H9 (cell line): ENCODE measurements at regions not wholly inside any gene's neighbourhood (a gene's known extent, or its start where the extent isn't known, plus 50 kb on each side); places are given as distances from the start of the nearest gene placed in this dataset.

ENCODE experiments used
- DNase-seq: peaks from one replicate; pipeline ENCODE4 v3.0.0-alpha.2; 2017
- H2AFZ ChIP-seq: one replicate; pipeline ENCODE4 v1.6.1; 2013; ENCODE audit warnings: mild to moderate bottlenecking, low read length, control low read depth, moderate library complexity
- H2AK5ac ChIP-seq: 2 replicates; pipeline ENCODE4 v1.6.1; 2013; ENCODE audit warnings: low read length, control low read depth, mixed read lengths; ENCODE audit not compliant: insufficient read length
- H2BK120ac ChIP-seq: one replicate; pipeline ENCODE4 v1.6.1; 2013; ENCODE audit warnings: low read depth, mild to moderate bottlenecking, low read length, control low read depth, inconsistent platforms; ENCODE audit not compliant: poor library complexity, severe bottlenecking
- H2BK12ac ChIP-seq: 2 replicates; pipeline ENCODE4 v1.6.1; 2013; ENCODE audit warnings: low read length, control low read depth, mixed read lengths, low read depth; ENCODE audit not compliant: insufficient read length
- H2BK15ac ChIP-seq: 2 replicates; pipeline ENCODE4 v1.6.1; 2013; ENCODE audit warnings: low read depth, low read length, control low read depth
- H2BK20ac ChIP-seq: one replicate; pipeline ENCODE4 v1.6.1; 2013; ENCODE audit warnings: low read depth, mild to moderate bottlenecking, low read length, control low read depth, inconsistent platforms; ENCODE audit not compliant: poor library complexity, severe bottlenecking
- H2BK5ac ChIP-seq: 2 replicates; pipeline ENCODE4 v1.6.1; 2013; ENCODE audit warnings: low read length, control low read depth, mixed read lengths; ENCODE audit not compliant: insufficient read length
- H3K14ac ChIP-seq: 2 replicates; pipeline ENCODE4 v1.6.1; 2013; ENCODE audit warnings: low read length, control low read depth; ENCODE audit not compliant: insufficient read depth
- H3K18ac ChIP-seq: 2 replicates; pipeline ENCODE4 v1.6.1; 2013; ENCODE audit warnings: low read depth, mild to moderate bottlenecking, mixed read lengths, low read length, control low read depth; ENCODE audit not compliant: insufficient read length
- H3K23ac ChIP-seq: 2 replicates; pipeline ENCODE4 v1.6.1; 2013; ENCODE audit warnings: low read length, control low read depth, mixed read lengths, low read depth; ENCODE audit not compliant: insufficient read length
- H3K23me2 ChIP-seq: 2 replicates; pipeline ENCODE4 v1.6.1; 2013; ENCODE audit warnings: low read depth, mild to moderate bottlenecking, mixed read lengths, low read length, control low read depth; ENCODE audit not compliant: insufficient read length, poor library complexity, severe bottlenecking
- H3K27ac ChIP-seq: 2 replicates; pipeline ENCODE4 v1.5.1; 2013; ENCODE audit warnings: low read length, control low read depth, mixed read lengths, low read depth; ENCODE audit not compliant: insufficient read length
- H3K27me3 ChIP-seq: 2 replicates; pipeline ENCODE4 v1.6.1; 2013; ENCODE audit warnings: low read length, control low read depth, inconsistent platforms; ENCODE audit not compliant: insufficient read depth
- H3K4ac ChIP-seq: 2 replicates; pipeline ENCODE4 v1.6.1; 2013; ENCODE audit warnings: low read depth, mild to moderate bottlenecking, control low read depth, inconsistent platforms, low read length, moderate library complexity
- H3K4me1 ChIP-seq: 2 replicates; pipeline ENCODE4 v1.6.1; 2013; ENCODE audit warnings: low read length, control low read depth, inconsistent platforms; ENCODE audit not compliant: insufficient read depth
- H3K4me2 ChIP-seq: 2 replicates; pipeline ENCODE4 v1.6.1; 2013; ENCODE audit warnings: low read length, control low read depth, mixed read lengths; ENCODE audit not compliant: insufficient read length, insufficient read depth
- H3K56ac ChIP-seq: 2 replicates; pipeline ENCODE4 v1.6.1; 2013; ENCODE audit warnings: low read depth, mild to moderate bottlenecking, mixed read lengths, low read length, control low read depth; ENCODE audit not compliant: insufficient read length
- H3K79me1 ChIP-seq: 2 replicates; pipeline ENCODE4 v1.6.1; 2013; ENCODE audit warnings: low read depth, mild to moderate bottlenecking, moderate library complexity, low read length, control low read depth, inconsistent platforms; ENCODE audit not compliant: insufficient read depth, poor library complexity, severe bottlenecking
- H3K79me2 ChIP-seq: 2 replicates; pipeline ENCODE4 v1.6.1; 2013; ENCODE audit warnings: low read length, control low read depth, inconsistent platforms; ENCODE audit not compliant: insufficient read depth
- H3K9ac ChIP-seq: 2 replicates; pipeline ENCODE4 v1.6.1; 2013; ENCODE audit warnings: low read length, control low read depth, mixed read lengths; ENCODE audit not compliant: insufficient read length; ENCODE audit errors: extremely low read depth
- H3K9me3 ChIP-seq: one replicate; pipeline ENCODE4 v1.6.1; 2013; ENCODE audit warnings: low read depth, low read length, inconsistent platforms; ENCODE audit not compliant: control insufficient read depth
- H3T11ph ChIP-seq: one replicate; pipeline ENCODE4 v1.6.1; 2013; ENCODE audit warnings: mild to moderate bottlenecking, low read length, control low read depth, inconsistent platforms
- H4K20me1 ChIP-seq: one replicate; pipeline ENCODE4 v1.6.1; 2013; ENCODE audit not compliant: control insufficient read depth, insufficient read length, insufficient read depth
- H4K5ac ChIP-seq: 2 replicates; pipeline ENCODE4 v1.6.1; 2013; ENCODE audit warnings: low read depth, mild to moderate bottlenecking, mixed read lengths, low read length, control low read depth; ENCODE audit not compliant: insufficient read length
- H4K8ac ChIP-seq: replicated peaks from 2 replicates; pipeline ENCODE4 v1.6.1; 2013; ENCODE audit warnings: low read length, control low read depth, mixed read lengths, low read depth; ENCODE audit not compliant: insufficient read length
- H4K91ac ChIP-seq: 2 replicates; pipeline ENCODE4 v1.6.1; 2013; ENCODE audit warnings: low read depth, mild to moderate bottlenecking, moderate library complexity, mixed read lengths, low read length, control low read depth; ENCODE audit not compliant: insufficient read length
- H3K27ac Mint-ChIP-seq, 3 experiments: 2 replicates in 2 of 3; 3 replicates in 1 of 3; pipeline ENCODE4 v1.8.0; 2020 to 2021; ENCODE audit warnings: mixed read lengths in 3 of 3, mild to moderate bottlenecking in 1 of 3, moderate library complexity in 1 of 3
- H3K27me3 Mint-ChIP-seq: 2 replicates; pipeline ENCODE4 v1.8.0; 2021; ENCODE audit warnings: low read depth, mild to moderate bottlenecking, moderate library complexity, mixed read lengths
- H3K36me3 Mint-ChIP-seq, 3 experiments: 2 replicates in 2 of 3; 3 replicates in 1 of 3; pipeline ENCODE4 v1.8.0; 2020 to 2021; ENCODE audit warnings: low read depth in 3 of 3, mixed read lengths in 3 of 3; ENCODE audit not compliant: insufficient read depth in 1 of 3
- H3K4me1 Mint-ChIP-seq, 2 experiments: 2 replicates each; pipeline ENCODE4 v1.8.0; 2020; ENCODE audit warnings: mixed read lengths in 2 of 2
- H3K4me3 Mint-ChIP-seq, 2 experiments: 2 replicates in 1 of 2; 3 replicates in 1 of 2; pipeline ENCODE4 v1.8.0; 2020 to 2021; ENCODE audit warnings: mild to moderate bottlenecking in 2 of 2, mixed read lengths in 2 of 2, moderate library complexity in 1 of 2
- H3K9me3 Mint-ChIP-seq, 2 experiments: 2 replicates in 1 of 2; 3 replicates in 1 of 2; pipeline ENCODE4 v1.8.0; 2020; ENCODE audit warnings: mild to moderate bottlenecking in 2 of 2, mixed read lengths in 2 of 2, moderate library complexity in 1 of 2
- CTCF ChIP-seq: fragments of 200-600 bp; sonication (generic); conservative IDR thresholded peaks from 3 replicates; pipeline ENCODE4 v1.8.0; 2021; ENCODE audit warnings: antibody characterized with exemption, mild to moderate bottlenecking
- WGBS: extraction: QIAGEN DNeasy Blood & Tissue Kit; methylation state at CpG from one replicate; pipeline ENCODE4 v1.1.7; 2013; ENCODE audit warnings: missing lambda C conversion rate, low lambda C conversion rate, mixed read lengths; ENCODE audit not compliant: insufficient read length; ENCODE audit errors: extremely low coverage; 5-methylcytosine and 5-hydroxymethylcytosine counted together

GRCh38 chr5:3377831-3378230 lies 217.8 kb upstream of the IRX1 start:
- no peaks in the 10 kb centered on the region for H3K79me1 ChIP-seq
- no peak overlapping the region for H2AK5ac ChIP-seq
- H4K8ac ChIP-seq: no peak overlapping the region
- H3K4ac ChIP-seq: no peak overlapping the region
- H3K56ac ChIP-seq: no peak overlapping the region
- no peak overlapping the region for H2AFZ ChIP-seq
- no peak for TF ChIP-seq CTCF
- H3K14ac ChIP-seq: no peak overlapping the region
- no peaks in the 10 kb centered on the region for H3K79me2 ChIP-seq
- no peaks in the 10 kb centered on the region for H3K9me3 ChIP-seq
- H3K4me1 Mint-ChIP-seq: no peaks in the 10 kb centered on the region
- H3K23ac ChIP-seq: no peak overlapping the region
- no peak overlapping the region for H2BK15ac ChIP-seq
- H3K36me3 Mint-ChIP-seq: no peaks in the 10 kb centered on the region; a peak in 2 of 7 replicates
- no peak overlapping the region for H4K5ac ChIP-seq
- no peak overlapping the region for H2BK120ac ChIP-seq
- H2BK20ac ChIP-seq: no peak overlapping the region
- no peak overlapping the region for H3K4me2 ChIP-seq
- no peak overlapping the region for H3K27ac Mint-ChIP-seq
- no peak overlapping the region for H2BK5ac ChIP-seq
- H3K9me3 Mint-ChIP-seq: peaks cover 4% of the 10 kb centered on the region in 2 experiments; a peak in 4 of 5 replicates
- H4K20me1 ChIP-seq: no peaks in the 10 kb centered on the region
- peaks cover 8% of the 10 kb centered on the region for H3K27me3 Mint-ChIP-seq
- H3K4me1 ChIP-seq: no peaks in the 10 kb centered on the region
- H3T11ph ChIP-seq: no peak overlapping the region
- WGBS: no CpG with 5 or more reads among the region's 5 CpGs
- H3K9ac ChIP-seq: no peak overlapping the region
- no peak overlapping the region for H2BK12ac ChIP-seq
- no peaks in the 10 kb centered on the region for H3K27me3 ChIP-seq
- no peak for DNase-seq
- no peak overlapping the region for H3K18ac ChIP-seq
- H3K4me3 Mint-ChIP-seq: no peak overlapping the region
- H3K27ac ChIP-seq: no peak overlapping the region
- H4K91ac ChIP-seq: no peak overlapping the region
- H3K23me2 ChIP-seq: no peaks in the 10 kb centered on the region
